ENCODE measurements at regions not wholly inside any gene's neighbourhood (a gene's known extent, or its start where the extent isn't known, plus 50 kb on each side); places are given as distances from the start of the nearest gene placed in this dataset.

GRCh38 chr14:98234208-98234607 lies 1037.8 kb downstream of the BCL11B start:
- no peak for TF ChIP-seq ZFX (IDR thresholded peaks at IDR 0.05; ENCODE audit: borderline replicate concordance)
- TF ChIP-seq, protein P1, sequence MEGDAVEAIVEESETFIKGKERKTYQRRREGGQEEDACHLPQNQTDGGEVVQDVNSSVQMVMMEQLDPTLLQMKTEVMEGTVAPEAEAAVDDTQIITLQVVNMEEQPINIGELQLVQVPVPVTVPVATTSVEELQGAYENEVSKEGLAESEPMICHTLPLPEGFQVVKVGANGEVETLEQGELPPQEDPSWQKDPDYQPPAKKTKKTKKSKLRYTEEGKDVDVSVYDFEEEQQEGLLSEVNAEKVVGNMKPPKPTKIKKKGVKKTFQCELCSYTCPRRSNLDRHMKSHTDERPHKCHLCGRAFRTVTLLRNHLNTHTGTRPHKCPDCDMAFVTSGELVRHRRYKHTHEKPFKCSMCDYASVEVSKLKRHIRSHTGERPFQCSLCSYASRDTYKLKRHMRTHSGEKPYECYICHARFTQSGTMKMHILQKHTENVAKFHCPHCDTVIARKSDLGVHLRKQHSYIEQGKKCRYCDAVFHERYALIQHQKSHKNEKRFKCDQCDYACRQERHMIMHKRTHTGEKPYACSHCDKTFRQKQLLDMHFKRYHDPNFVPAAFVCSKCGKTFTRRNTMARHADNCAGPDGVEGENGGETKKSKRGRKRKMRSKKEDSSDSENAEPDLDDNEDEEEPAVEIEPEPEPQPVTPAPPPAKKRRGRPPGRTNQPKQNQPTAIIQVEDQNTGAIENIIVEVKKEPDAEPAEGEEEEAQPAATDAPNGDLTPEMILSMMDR (IDR thresholded peaks at IDR 0.05) = no peak
- H3K27ac ChIP-seq = no peak overlapping the region

DNA sequence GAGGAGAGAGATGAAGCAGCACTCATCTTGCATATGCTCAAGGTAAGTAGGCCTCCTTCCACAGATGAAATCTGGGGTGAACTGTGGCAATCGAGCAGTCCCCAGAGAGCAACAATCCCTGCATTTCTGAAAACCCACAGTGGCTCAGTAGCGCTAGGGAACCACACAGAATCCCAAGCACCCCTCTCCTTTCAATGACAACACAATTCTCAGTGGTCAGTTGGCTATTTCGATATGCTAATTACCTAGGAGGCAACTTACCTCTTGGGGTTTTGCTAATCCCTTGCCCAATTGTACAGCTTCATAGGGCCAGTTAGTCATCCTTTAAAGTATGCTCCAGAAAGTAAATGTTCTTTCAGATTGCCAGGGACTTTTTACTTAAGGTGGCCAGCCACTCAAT lies 1035.7 kb downstream of the BCL11B start:
- TF ChIP-seq, protein P1 (IDR thresholded peaks at IDR 0.05) = no peak
- no peak for TF ChIP-seq ZFX (IDR thresholded peaks at IDR 0.05; ENCODE audit: borderline replicate concordance)
- H3K27ac ChIP-seq = no peak overlapping the region

GRCh38 chr14:98237939-98238338 lies 1034.1 kb downstream of the BCL11B start:
- no peak overlapping the region for H3K27ac ChIP-seq
- TF ChIP-seq, protein P1 (IDR thresholded peaks at IDR 0.05) = no peak
- no peak for TF ChIP-seq ZFX (IDR thresholded peaks at IDR 0.05; ENCODE audit: borderline replicate concordance)

- H3K27ac ChIP-seq = no peak overlapping the region
- TF ChIP-seq ZFX (IDR thresholded peaks at IDR 0.05; ENCODE audit: borderline replicate concordance) = no peak
- TF ChIP-seq, protein P1 (IDR thresholded peaks at IDR 0.05) = no peak
Measured at GRCh38 chr14:98240376-98240775, 1031.6 kb downstream of the BCL11B start.

- no peak overlapping the region for H3K27ac ChIP-seq
- TF ChIP-seq, protein P1 (IDR thresholded peaks at IDR 0.05) = no peak
- TF ChIP-seq ZFX (IDR thresholded peaks at IDR 0.05; ENCODE audit: borderline replicate concordance) = no peak
Measured at GRCh38 chr14:98242903-98243302, 1029.1 kb downstream of the BCL11B start.

DNA sequence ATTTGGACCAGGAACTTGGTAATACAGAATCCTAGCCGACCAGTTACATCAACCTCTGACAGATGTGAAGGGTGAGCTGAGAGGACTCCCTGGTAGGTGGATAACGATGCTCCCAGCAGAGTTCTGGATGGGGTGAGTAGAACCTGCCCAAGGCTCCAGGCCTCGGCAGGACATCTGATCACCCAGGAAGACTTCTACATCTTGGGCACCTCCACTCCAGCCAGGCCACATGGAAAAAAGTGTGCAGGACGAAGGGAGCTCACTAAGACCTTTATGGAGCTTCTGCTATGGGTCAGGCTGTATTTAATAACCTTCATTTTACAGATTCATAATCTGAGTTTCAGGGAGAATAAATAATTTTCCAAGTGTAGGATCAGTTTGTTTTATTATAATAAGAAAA lies 1028.7 kb downstream of the BCL11B start:
- H3K27ac ChIP-seq = no peak overlapping the region
- TF ChIP-seq, protein P1 (IDR thresholded peaks at IDR 0.05) = no peak
- no peak for TF ChIP-seq ZFX (IDR thresholded peaks at IDR 0.05; ENCODE audit: borderline replicate concordance)

DNA sequence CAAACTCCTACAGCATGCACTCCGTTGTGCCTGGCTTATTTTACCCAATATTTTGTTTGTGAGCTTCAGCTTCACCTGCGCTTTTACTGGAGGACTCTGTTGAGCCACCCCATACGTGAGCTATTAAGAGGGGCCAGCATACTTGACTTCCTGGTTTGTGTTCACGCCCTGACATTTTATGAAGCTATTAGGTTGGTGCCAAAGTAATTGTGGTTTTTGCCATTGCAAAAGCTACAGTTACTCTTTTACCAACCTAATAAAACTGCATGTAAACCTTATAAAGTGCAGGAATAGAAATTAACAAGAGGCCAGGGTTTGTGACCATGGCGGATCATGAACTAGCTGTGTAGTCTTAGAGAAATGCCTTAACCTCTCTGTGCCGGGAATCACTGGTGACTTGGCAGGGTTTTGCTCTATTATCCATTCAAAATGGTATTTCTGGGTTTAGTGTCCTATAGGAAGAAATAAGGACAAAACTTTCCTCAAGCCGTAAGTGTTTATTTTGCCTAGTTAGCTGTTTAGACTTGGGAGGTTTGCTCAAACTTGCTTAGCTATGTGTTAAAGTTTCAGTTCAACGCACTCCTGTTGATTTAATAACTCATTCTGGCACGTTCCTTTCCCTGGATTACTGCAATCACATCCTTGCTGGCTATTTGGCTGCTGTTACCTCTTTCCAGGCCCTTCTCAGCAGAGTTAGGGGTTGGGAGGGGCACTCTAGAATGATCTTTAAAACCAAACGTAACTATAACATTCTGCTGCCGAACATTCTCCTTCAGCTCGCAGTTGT lies 1027.6 kb downstream of the BCL11B start:
- TF ChIP-seq, protein P1 (IDR thresholded peaks at IDR 0.05) = no peak
- TF ChIP-seq ZFX (IDR thresholded peaks at IDR 0.05; ENCODE audit: borderline replicate concordance) = no peak
- no peak overlapping the region for H3K27ac ChIP-seq
